OCI-LY3 (cell line): ENCODE measurements at regions not wholly inside any gene's neighbourhood (a gene's known extent, or its start where the extent isn't known, plus 50 kb on each side); places are given as distances from the start of the nearest gene placed in this dataset.
"Not testable (repeated sequence)": the region's sequence is repeated elsewhere in the genome, so short reads cannot be mapped to it uniquely, and the experiment has no call there.

ENCODE experiments used
- H2AFZ ChIP-seq: fragments of 200-600, 300-600 bp; shearing (Covaris generic); 2 replicates; pipeline ENCODE4 v1.6.0; 2014; ENCODE audit warnings: antibody characterized with exemption, low read depth, low read length
- H3K27ac ChIP-seq: fragments of 200-600, 300-600 bp; sonication (generic); 2 replicates; pipeline ENCODE4 v1.5.1; 2014; ENCODE audit warnings: mild to moderate bottlenecking, low read length, moderate library complexity, mixed read lengths
- H3K27me3 ChIP-seq: fragments of 200-600, 300-600 bp; sonication (generic); 2 replicates; pipeline ENCODE4 v1.6.1; 2014; ENCODE audit warnings: low read depth, low read length, mixed read lengths
- H3K36me3 ChIP-seq: fragments of 200-600, 300-600 bp; sonication (generic); replicated peaks from 2 replicates; pipeline ENCODE3; 2014; ENCODE audit warnings: low read depth, low read length, mixed read lengths
- H3K4me1 ChIP-seq: fragments of 300-600, 200-600 bp; sonication (generic); 2 replicates; pipeline ENCODE4 v1.6.1; 2014; ENCODE audit warnings: low read length, mixed read lengths
- H3K4me2 ChIP-seq: fragments of 200-600, 300-600 bp; sonication (generic); 2 replicates; pipeline ENCODE4 v1.6.1; 2014; ENCODE audit warnings: low read length, mixed read lengths
- H3K4me3 ChIP-seq: fragments of 300-600, 200-600 bp; sonication (generic); 2 replicates; pipeline ENCODE4 v1.5.1; 2014; ENCODE audit warnings: antibody characterized with exemption, mild to moderate bottlenecking, low read length, moderate library complexity
- H3K79me2 ChIP-seq: fragments of 300-600, 200-600 bp; shearing (Covaris generic); 2 replicates; pipeline ENCODE4 v1.6.1; 2014; ENCODE audit warnings: mild to moderate bottlenecking, low read length, mixed read lengths
- H3K9ac ChIP-seq: fragments of 300-600, 200-600 bp; shearing (Covaris generic); 2 replicates; pipeline ENCODE4 v1.6.0; 2014; ENCODE audit warnings: mild to moderate bottlenecking, low read length, moderate library complexity
- H3K9me3 ChIP-seq: fragments of 200-600, 300-600 bp; shearing (Covaris generic); 2 replicates; pipeline ENCODE4 v1.6.1; 2014; ENCODE audit warnings: low read length, mixed read lengths; ENCODE audit not compliant: insufficient read depth
- H4K20me1 ChIP-seq: fragments of 200-600, 300-600 bp; sonication (generic); 2 replicates; pipeline ENCODE4 v1.6.1; 2016; ENCODE audit warnings: low read length, mixed read lengths; ENCODE audit not compliant: insufficient read depth
- EZH2phosphoT487 ChIP-seq: fragments of 200-600 bp; shearing (Covaris generic); IDR thresholded peaks from 2 replicates; pipeline ENCODE4 v1.6.1; 2018; ENCODE audit warnings: antibody characterized with exemption, mixed run types, low read depth
- TF ChIP-seq, protein P1 (sequence below): fragments of 200-600, 300-600 bp; sonication (generic); IDR thresholded peaks from 2 replicates; pipeline ENCODE4 v1.5.1; 2014; ENCODE audit warnings: antibody characterized with exemption, low read length, low read depth

DNA sequence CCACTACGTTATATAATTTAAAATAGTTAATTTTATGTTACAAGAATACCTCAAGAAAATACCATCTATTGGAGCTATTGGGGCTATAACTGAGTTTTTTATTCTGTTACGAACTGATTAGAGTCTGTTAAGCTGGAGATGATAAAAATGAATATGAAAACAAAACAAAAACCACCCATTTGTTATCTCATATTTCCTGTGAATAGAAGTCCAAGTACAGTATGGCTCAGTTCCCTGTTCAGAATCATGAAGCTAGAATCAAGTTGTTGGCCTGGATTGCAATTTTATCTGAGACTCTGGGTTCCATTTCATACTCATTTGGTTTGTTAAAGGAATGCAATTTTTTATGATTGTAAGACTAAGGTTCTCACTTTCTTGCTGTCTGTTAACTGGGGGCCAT, 319.1 kb upstream of the PCDH18 start:
- Histone ChIP-seq H3K36me3 (peaks cover 5% of the 10 kb centered on the region), H3K27ac (no peak overlapping the region), H3K79me2 (no peaks in the 10 kb centered on the region), H4K20me1 (no peaks in the 10 kb centered on the region), H3K4me1 (no peaks in the 10 kb centered on the region), H3K9ac (no peak overlapping the region), H2AFZ (no peak overlapping the region), H3K4me2 (no peak overlapping the region), H3K4me3 (no peak overlapping the region), H3K27me3 (no peaks in the 10 kb centered on the region), H3K9me3 (peaks cover 18% of the 10 kb centered on the region; the same call in 1 of the 2 replicates)
- no peak for TF ChIP-seq EZH2phosphoT487
- TF ChIP-seq, protein P1, sequence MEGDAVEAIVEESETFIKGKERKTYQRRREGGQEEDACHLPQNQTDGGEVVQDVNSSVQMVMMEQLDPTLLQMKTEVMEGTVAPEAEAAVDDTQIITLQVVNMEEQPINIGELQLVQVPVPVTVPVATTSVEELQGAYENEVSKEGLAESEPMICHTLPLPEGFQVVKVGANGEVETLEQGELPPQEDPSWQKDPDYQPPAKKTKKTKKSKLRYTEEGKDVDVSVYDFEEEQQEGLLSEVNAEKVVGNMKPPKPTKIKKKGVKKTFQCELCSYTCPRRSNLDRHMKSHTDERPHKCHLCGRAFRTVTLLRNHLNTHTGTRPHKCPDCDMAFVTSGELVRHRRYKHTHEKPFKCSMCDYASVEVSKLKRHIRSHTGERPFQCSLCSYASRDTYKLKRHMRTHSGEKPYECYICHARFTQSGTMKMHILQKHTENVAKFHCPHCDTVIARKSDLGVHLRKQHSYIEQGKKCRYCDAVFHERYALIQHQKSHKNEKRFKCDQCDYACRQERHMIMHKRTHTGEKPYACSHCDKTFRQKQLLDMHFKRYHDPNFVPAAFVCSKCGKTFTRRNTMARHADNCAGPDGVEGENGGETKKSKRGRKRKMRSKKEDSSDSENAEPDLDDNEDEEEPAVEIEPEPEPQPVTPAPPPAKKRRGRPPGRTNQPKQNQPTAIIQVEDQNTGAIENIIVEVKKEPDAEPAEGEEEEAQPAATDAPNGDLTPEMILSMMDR = no peak

DNA sequence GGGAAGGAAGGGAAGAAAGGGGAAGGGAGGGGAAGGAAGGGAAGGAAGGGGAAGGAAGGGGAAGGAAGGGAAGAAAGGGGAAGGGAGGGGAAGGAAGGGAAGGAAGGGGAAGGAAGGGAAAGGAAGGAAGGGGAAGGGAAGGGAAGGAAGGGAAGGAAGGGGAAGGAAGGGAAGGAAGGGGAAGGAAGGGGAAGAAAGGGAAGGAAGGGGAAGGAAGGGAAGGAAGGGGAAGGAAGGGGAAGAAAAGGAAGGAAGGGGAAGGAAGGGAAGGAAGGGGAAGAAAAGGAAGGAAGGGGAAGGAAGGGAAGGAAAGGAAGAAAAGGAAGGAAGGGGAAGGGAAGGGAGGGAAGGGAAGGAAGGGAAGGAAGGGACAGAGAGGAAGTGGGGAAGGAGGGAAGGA, 295.7 kb upstream of the PCDH18 start:
- not testable (repeated sequence) for H3K36me3 ChIP-seq, H3K4me1 ChIP-seq, H3K4me3 ChIP-seq, H3K9me3 ChIP-seq, H3K27me3 ChIP-seq, H2AFZ ChIP-seq, H3K79me2 ChIP-seq, H3K27ac ChIP-seq, H3K9ac ChIP-seq, H3K4me2 ChIP-seq, H4K20me1 ChIP-seq

DNA sequence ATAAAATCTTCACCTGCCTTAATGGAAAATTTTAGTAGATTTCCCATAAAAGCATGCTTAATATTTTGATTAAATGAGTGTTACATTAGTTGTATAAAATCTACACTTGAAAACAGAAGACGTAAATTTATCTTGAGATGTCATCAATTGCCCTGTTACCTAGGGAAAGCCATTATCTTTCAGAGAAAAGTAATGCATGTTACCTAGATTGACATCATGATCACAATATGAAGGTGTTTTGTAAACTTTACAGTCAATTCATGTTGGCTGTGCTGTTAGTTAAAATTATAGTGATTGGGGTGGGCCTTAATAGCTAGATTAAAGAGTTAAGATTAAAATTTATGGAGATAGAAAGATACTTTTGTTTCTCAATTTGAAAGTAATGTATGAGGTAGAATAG, 293.2 kb upstream of the PCDH18 start:
- no peaks in the 10 kb centered on the region for H3K27me3 ChIP-seq
- H3K9me3 ChIP-seq = no peaks in the 10 kb centered on the region
- no peak overlapping the region for H3K9ac ChIP-seq
- no peak overlapping the region for H3K4me3 ChIP-seq
- TF ChIP-seq, protein P1 = no peak
- TF ChIP-seq EZH2phosphoT487 = no peak
- H3K27ac ChIP-seq = no peak overlapping the region
- no peak overlapping the region for H3K4me2 ChIP-seq
- no peaks in the 10 kb centered on the region for H3K79me2 ChIP-seq
- H2AFZ ChIP-seq = no peak overlapping the region
- H3K4me1 ChIP-seq = 0 out of 2 replicates have a peak, but pooled peaks cover 4% of the 10 kb centered on the region
- H3K36me3 ChIP-seq = no peaks in the 10 kb centered on the region
- no peaks in the 10 kb centered on the region for H4K20me1 ChIP-seq

DNA sequence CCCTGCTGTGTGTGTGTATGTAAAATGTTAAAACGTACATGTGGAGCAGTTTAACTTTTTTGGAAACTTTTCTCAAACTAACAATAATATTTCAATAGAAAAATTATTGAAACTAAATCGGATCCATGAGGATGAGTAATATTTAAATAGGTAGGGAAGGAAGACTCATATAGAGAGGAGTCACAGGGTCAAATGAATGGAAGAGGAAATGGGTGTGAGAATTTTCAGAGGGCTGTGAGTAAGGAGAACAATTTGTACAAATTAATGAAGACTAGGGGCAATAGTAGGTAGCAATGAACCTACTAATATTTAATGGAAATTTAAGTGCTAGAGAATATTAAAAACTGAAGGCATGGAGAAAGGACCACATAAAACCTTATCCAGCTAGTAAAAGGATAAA, 290.7 kb upstream of the PCDH18 start:
- no peak overlapping the region for H3K4me3 ChIP-seq
- H3K27ac ChIP-seq = no peak overlapping the region
- H3K79me2 ChIP-seq = no peaks in the 10 kb centered on the region
- H3K4me2 ChIP-seq = no peak overlapping the region
- H3K27me3 ChIP-seq = no peaks in the 10 kb centered on the region
- H4K20me1 ChIP-seq = no peaks in the 10 kb centered on the region
- H3K9ac ChIP-seq = no peak overlapping the region
- TF ChIP-seq, protein P1 = no peak
- TF ChIP-seq EZH2phosphoT487 = no peak
- H3K9me3 ChIP-seq = no peaks in the 10 kb centered on the region
- no peaks in the 10 kb centered on the region for H3K36me3 ChIP-seq
- 0 out of 2 replicates have a peak, but pooled peaks cover 4% of the 10 kb centered on the region for H3K4me1 ChIP-seq
- H2AFZ ChIP-seq = no peak overlapping the region

DNA sequence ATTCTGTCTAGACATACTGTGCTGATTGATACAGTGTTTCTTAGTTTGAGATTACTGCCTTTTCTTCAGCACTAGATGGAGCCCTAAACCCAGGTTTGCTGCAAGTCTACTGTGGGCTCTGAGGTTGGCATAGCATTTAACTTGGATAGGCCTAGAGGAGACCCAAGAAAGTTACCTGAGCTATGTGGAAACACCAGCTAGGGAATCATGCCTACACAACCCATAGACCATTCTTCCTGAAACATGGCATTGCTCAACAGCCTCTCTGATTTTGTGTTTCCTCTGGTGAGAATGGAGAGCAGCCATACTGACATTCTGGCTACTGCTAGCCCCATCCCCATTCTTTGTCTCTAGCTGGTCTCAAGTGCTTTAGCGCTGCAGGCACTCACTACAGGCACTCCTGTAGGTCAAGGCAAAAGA, 287.7 kb upstream of the PCDH18 start:
- Histone ChIP-seq H3K4me3 (no peak overlapping the region), H3K4me2 (no peak overlapping the region), H4K20me1 (no peaks in the 10 kb centered on the region), H3K9me3 (no peaks in the 10 kb centered on the region), H3K79me2 (no peaks in the 10 kb centered on the region), H2AFZ (no peak overlapping the region), H3K4me1 (0 out of 2 replicates have a peak, but pooled peaks cover 4% of the 10 kb centered on the region), H3K27me3 (no peaks in the 10 kb centered on the region), H3K9ac (no peak overlapping the region), H3K27ac (no peak overlapping the region), H3K36me3 (no peaks in the 10 kb centered on the region)
- TF ChIP-seq, protein P1 = peak; percentile 97
- TF ChIP-seq EZH2phosphoT487 = no peak
